ENCODE measurements at regions not wholly inside any gene's neighbourhood (a gene's known extent, or its start where the extent isn't known, plus 50 kb on each side); places are given as distances from the start of the nearest gene placed in this dataset.

DNA sequence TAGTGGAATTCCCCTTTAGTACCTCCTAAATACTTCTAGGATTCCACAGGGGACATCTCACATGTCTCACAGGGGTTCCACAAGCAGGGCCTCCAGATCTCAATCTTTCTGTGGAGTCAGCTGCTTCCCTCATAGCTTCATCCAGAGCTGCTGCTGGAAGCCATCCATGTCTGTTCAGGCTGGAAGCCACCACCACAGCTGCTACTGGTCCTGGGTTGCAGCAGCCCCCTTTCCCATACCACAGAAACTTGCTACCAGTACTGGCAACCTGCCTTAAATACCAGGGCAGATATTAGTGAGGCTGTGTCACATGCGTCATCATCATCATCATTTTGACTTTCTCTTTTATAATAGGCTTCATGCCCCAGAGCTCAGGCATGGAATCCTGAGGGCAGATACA lies 242.7 kb upstream of the NCAM1 start:
- DNase-seq (no peak), ATAC-seq (no peak)
- H3K27ac ChIP-seq: no peak overlapping the region
- no peaks in the 10 kb centered on the region for H3K9me3 ChIP-seq
- H3K27me3 ChIP-seq (ENCODE audit: low read depth): peaks cover 13% of the 10 kb centered on the region
- H3K36me3 ChIP-seq: no peaks in the 10 kb centered on the region
- TF ChIP-seq, protein P1, sequence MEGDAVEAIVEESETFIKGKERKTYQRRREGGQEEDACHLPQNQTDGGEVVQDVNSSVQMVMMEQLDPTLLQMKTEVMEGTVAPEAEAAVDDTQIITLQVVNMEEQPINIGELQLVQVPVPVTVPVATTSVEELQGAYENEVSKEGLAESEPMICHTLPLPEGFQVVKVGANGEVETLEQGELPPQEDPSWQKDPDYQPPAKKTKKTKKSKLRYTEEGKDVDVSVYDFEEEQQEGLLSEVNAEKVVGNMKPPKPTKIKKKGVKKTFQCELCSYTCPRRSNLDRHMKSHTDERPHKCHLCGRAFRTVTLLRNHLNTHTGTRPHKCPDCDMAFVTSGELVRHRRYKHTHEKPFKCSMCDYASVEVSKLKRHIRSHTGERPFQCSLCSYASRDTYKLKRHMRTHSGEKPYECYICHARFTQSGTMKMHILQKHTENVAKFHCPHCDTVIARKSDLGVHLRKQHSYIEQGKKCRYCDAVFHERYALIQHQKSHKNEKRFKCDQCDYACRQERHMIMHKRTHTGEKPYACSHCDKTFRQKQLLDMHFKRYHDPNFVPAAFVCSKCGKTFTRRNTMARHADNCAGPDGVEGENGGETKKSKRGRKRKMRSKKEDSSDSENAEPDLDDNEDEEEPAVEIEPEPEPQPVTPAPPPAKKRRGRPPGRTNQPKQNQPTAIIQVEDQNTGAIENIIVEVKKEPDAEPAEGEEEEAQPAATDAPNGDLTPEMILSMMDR (IDR thresholded peaks at IDR 0.05): no peak
- H3K4me1 ChIP-seq: no peaks in the 10 kb centered on the region
- no peak overlapping the region for H3K4me3 ChIP-seq
- intact Hi-C loops (cut with DNase I): no loop called here

DNA sequence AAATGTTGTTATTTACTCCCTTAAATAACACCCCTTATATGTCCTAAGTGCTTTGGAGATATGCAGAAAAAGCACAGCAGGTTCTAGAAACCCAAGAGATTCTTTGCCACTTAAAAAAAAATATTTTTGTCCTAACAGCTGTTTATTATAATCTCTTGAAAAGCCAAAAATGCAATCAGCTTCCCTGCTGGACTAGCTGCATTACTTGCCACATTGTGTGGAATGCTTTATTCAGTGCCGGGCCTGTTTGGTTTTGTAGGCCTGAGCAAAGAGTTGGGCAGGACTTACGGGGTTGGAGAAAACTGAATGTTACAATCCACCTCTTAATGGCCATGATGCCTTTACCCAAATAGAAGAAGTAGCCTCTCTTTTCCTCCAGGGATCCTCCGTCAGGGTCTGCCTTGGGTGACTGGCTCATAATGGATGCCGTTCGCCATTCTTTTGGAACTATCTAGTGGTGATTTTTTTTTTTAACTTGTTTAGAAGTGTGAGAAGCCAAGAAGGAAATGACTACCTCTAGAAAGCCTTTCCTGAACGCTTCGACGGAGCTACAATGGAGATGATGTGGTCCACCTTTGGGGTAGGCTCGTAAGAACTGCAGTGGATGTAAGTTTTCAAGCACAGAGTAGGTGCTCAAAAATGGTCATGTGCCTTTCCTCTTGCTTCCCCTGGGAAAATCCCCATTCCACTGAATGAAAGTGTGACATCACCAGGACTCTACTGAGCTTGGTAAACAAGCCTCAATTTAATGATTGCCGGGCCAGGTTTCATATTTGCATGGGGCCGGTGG lies 241.3 kb upstream of the NCAM1 start:
- H3K36me3 ChIP-seq: no peaks in the 10 kb centered on the region
- H3K27me3 ChIP-seq (ENCODE audit: low read depth): peaks cover 13% of the 10 kb centered on the region
- intact Hi-C loops (cut with DNase I): no loop called here
- no peaks in the 10 kb centered on the region for H3K9me3 ChIP-seq
- no peaks in the 10 kb centered on the region for H3K4me1 ChIP-seq
- TF ChIP-seq, protein P1 (IDR thresholded peaks at IDR 0.05): no peak
- DNase-seq (no peak), ATAC-seq (no peak)
- no peak overlapping the region for H3K4me3 ChIP-seq
- H3K27ac ChIP-seq: no peak overlapping the region

DNA sequence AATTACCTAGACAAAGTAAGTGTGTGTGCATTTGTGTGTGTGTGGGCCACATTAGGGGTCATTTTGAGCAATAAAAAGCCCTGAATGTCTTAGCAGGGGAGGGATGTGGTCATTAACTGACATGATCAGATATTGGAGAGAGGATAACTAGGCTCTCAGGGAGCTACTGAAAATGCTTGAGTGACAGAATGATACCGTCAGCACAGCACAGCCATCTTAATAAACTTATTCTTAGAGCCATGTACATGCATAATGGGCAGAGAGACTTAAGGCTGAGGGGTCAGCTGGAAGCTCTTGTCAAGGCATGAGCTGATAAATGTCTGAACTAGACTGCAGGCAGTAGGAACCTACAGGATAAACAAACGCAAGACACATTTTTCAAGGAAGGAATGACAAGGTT lies 239.1 kb upstream of the NCAM1 start:
- ATAC-seq (no peak), DNase-seq (no peak)
- intact Hi-C loops (cut with DNase I): no loop called here
- Histone ChIP-seq H3K4me3 (no peak overlapping the region), H3K27me3 (ENCODE audit: low read depth) (peaks cover 13% of the 10 kb centered on the region), H3K4me1 (no peaks in the 10 kb centered on the region), H3K27ac (no peak overlapping the region), H3K36me3 (no peaks in the 10 kb centered on the region), H3K9me3 (no peaks in the 10 kb centered on the region)
- TF ChIP-seq, protein P1 (IDR thresholded peaks at IDR 0.05): no peak

DNA sequence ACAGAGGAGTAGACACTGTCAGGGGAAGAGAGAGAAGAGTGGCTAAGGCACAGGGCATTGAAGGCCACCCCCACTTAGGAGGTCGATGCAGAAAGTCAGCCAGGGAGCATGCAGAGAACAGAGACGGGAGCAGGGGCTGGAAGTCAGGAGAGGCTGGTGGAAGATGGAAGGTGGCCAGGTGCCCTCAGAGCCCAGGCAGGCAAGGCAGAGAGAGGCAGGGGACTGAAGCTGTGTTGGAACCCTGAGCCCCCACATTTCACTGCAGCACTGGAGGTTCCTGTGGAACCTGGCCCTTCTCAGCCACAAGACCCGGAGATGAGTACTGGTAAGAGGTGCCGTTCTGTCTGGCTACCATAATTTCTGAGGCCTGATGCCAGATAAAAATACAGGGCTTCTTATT lies 238.3 kb upstream of the NCAM1 start:
- intact Hi-C loops (cut with DNase I): no loop called here
- ATAC-seq (no peak), DNase-seq (no peak)
- Histone ChIP-seq H3K27ac (no peak overlapping the region), H3K4me3 (no peak overlapping the region), H3K4me1 (no peaks in the 10 kb centered on the region), H3K36me3 (no peaks in the 10 kb centered on the region), H3K27me3 (ENCODE audit: low read depth) (peaks cover 15% of the 10 kb centered on the region), H3K9me3 (no peaks in the 10 kb centered on the region)
- TF ChIP-seq, protein P1 (IDR thresholded peaks at IDR 0.05): no peak

DNA sequence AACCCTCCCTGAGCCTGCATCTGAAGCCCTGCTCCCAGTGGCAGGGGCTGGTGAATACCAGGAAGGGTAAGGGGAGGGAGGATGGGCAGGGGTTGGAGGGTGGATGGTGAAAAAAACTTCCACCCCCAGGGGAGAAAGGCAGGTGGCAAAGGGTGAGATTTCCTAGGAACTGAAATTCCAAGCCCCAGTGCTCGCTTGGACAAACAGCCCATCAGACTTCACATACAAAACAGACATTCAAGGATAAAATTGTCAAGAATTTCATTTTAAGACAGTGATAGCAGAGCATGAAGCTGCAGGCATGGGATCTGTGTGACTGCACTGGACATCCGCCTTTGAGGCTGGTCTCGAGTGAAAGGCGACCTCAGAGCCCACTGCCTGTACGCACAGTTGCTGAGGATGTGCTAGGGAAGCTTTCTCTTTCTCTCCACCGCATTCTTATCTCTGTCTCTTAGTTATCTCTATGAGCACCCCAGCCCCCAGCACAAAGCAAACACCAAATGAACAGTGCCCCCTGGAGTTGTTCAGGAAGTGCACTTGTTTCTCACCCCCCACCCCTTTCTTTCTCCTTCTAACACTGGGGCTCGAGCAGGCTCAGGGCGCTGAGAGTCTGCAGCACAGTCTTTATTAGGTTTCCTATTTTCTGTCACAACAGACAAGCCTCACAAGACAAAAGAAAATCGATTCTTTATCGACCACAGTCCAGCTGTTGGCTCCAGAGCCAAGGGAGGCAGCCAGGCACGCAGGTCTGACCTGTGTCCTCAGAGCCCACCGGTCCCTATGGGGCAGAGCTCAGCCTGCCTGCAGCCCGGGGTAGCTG lies 237.3 kb upstream of the NCAM1 start:
- no peaks in the 10 kb centered on the region for H3K36me3 ChIP-seq
- H3K4me1 ChIP-seq: no peaks in the 10 kb centered on the region
- H3K27me3 ChIP-seq (ENCODE audit: low read depth): peaks cover 19% of the 10 kb centered on the region
- TF ChIP-seq, protein P1 (IDR thresholded peaks at IDR 0.05): no peak
- no peak for DNase-seq
- ATAC-seq: no peak
- no peak overlapping the region for H3K4me3 ChIP-seq
- no peak overlapping the region for H3K27ac ChIP-seq
- intact Hi-C loops (cut with DNase I): no loop called here
- H3K9me3 ChIP-seq: no peaks in the 10 kb centered on the region

Data from lower lobe of right lung (tissue), 2 donors.